HepG2 (cell line): ENCODE measurements at regions not wholly inside any gene's neighbourhood (a gene's known extent, or its start where the extent isn't known, plus 50 kb on each side); places are given as distances from the start of the nearest gene placed in this dataset.

Experiments used
- ATAC-seq: fragments of 200-7000 bp; cut with Tn5 transposase; 3 replicates; pipeline ENCODE4 v1.9.1; 2020; ENCODE audit warnings: mild to moderate bottlenecking, moderate library complexity
- BruUV-seq: library from RNA; stranded (reverse); fragments of 400-500 nt; replicated peaks from 2 replicates; lab custom pipeline; 2021; lab: Mats Ljungman, UMichigan
- CTCF ChIA-PET: fragments of 300-600 bp; formaldehyde crosslinking; extraction: SDS; loops from one replicate; lab custom pipeline; 2021; ENCODE audit warnings: low total read pairs, inconsistent platforms, low intra/inter-chr PET ratio; lab: Yijun Ruan, JAX
- POLR2A ChIA-PET: fragments of 350-600 bp; sonication (Branson Sonifier 250); formaldehyde crosslinking; loops from one replicate; lab custom pipeline; 2020; ENCODE audit warnings: antibody characterized with exemption, inconsistent platforms; lab: Yijun Ruan, JAX
- DNase-seq: peaks from one replicate; pipeline ENCODE4 v3.0.0-alpha.2; 2015; ENCODE audit warnings: low spot score
- FAIRE-seq: peaks from 3 replicates; lab custom pipeline; 2011; peaks lifted over from hg19 to GRCh38; lab: Jason Lieb, UNC
- H2AFZ ChIP-seq: one replicate; pipeline ENCODE4 v1.6.1; 2011; ENCODE audit warnings: low read length, inconsistent platforms
- H3K27ac ChIP-seq: fragments of 300-600 bp; 3 replicates; pipeline ENCODE4 v1.8.0; 2011; ENCODE audit warnings: mixed run types, mild to moderate bottlenecking, mixed read lengths, low read length, inconsistent platforms; ENCODE audit not compliant: insufficient read depth; ENCODE audit errors: extremely low read length
- H3K27me3 ChIP-seq, 2 experiments: fragments of 200-600 bp in 1 of 2; 2 replicates in 1 of 2; 3 replicates in 1 of 2; pipeline versions ENCODE4 v1.6.0 to v1.8.0; 2011; ENCODE audit warnings: low read length in 2 of 2, mild to moderate bottlenecking in 2 of 2, moderate library complexity in 2 of 2, inconsistent platforms in 1 of 2; ENCODE audit not compliant: insufficient read depth in 2 of 2, control insufficient read depth in 1 of 2
- H3K36me3 ChIP-seq, 2 experiments: fragments of 200-600 bp in 1 of 2; replicated peaks in 1 of 2; 2 replicates in 1 of 2; 3 replicates in 1 of 2; pipeline versions ENCODE4 v1.5.1 to v1.8.0; 2011; ENCODE audit warnings: low read length in 2 of 2, inconsistent platforms in 1 of 2; ENCODE audit not compliant: insufficient read depth in 2 of 2, control insufficient read depth in 1 of 2
- H3K4me1 ChIP-seq: 2 replicates; pipeline ENCODE4 v1.5.1; 2012; ENCODE audit warnings: low read length, inconsistent platforms; ENCODE audit not compliant: insufficient read depth
- H3K4me2 ChIP-seq: 2 replicates; pipeline ENCODE4 v1.6.0; 2011; ENCODE audit warnings: low read depth, low read length, inconsistent platforms
- H3K4me3 ChIP-seq, 3 experiments: fragments of 200-600 bp in 1 of 3; sonication (generic), shearing (Covaris generic) in 1 of 3; replicated peaks in 1 of 3; 2 replicates each; pipeline ENCODE4 v1.5.1; 2011 to 2016; ENCODE audit warnings: low read length in 3 of 3, inconsistent platforms in 2 of 3, low read depth in 2 of 3, mild to moderate bottlenecking in 2 of 3, control low read depth in 1 of 3, mixed read lengths in 1 of 3; ENCODE audit not compliant: insufficient read depth in 1 of 3
- H3K79me2 ChIP-seq: one replicate; pipeline ENCODE4 v1.6.1; 2011; ENCODE audit warnings: low read length, inconsistent platforms; ENCODE audit not compliant: insufficient read depth
- H3K9ac ChIP-seq: 2 replicates; pipeline ENCODE4 v1.6.0; 2011; ENCODE audit warnings: mild to moderate bottlenecking, low read depth, low read length, inconsistent platforms; ENCODE audit not compliant: insufficient read depth
- H3K9me3 ChIP-seq: 2 replicates; pipeline ENCODE4 v1.5.1; 2012; ENCODE audit warnings: mild to moderate bottlenecking, low read length
- H4K20me1 ChIP-seq: 2 replicates; pipeline ENCODE4 v1.6.0; 2011; ENCODE audit warnings: inconsistent platforms, mild to moderate bottlenecking, low read length, moderate library complexity; ENCODE audit not compliant: insufficient read depth
- ARID3A ChIP-seq: IDR thresholded peaks from 2 replicates; pipeline ENCODE4 v1.6.1; 2012; ENCODE audit warnings: low read depth, low read length, improper control_type of control experiment
- CEBPB ChIP-seq: IDR thresholded peaks from 2 replicates; pipeline ENCODE4 v1.6.1; 2011; ENCODE audit warnings: low read depth, low read length, improper control_type of control experiment, borderline replicate concordance
- ELF1 ChIP-seq: sonication (generic); formaldehyde crosslinking; IDR thresholded peaks from 2 replicates; pipeline ENCODE4 v1.4.0; 2020; ENCODE audit warnings: missing genetic modification reagents
- MEF2D ChIP-seq: sonication (generic); formaldehyde crosslinking; IDR thresholded peaks from 2 replicates; pipeline ENCODE4 v1.5.1; 2020; ENCODE audit warnings: mild to moderate bottlenecking, missing genetic modification reagents
- RAD51 ChIP-seq: fragments of 450-650 bp; IDR thresholded peaks from 2 replicates; pipeline ENCODE4 v1.6.1; 2016; ENCODE audit warnings: borderline replicate concordance
- RNF2 ChIP-seq: fragments of 450-650 bp; conservative IDR thresholded peaks from 2 replicates; pipeline ENCODE4 v1.6.1; 2016; ENCODE audit warnings: low read depth
- SRSF4 ChIP-seq: fragments of 200-400 bp; formaldehyde crosslinking; IDR thresholded peaks from one replicate; pipeline ENCODE4 v1.6.1; 2018; ENCODE audit warnings: mild to moderate bottlenecking, low read depth, low read length, moderate library complexity; ENCODE audit not compliant: poor library complexity, severe bottlenecking
- TAF15 ChIP-seq: fragments of 200-400 bp; formaldehyde crosslinking; IDR thresholded peaks from one replicate; pipeline ENCODE4 v1.6.1; 2018; ENCODE audit warnings: mild to moderate bottlenecking, low read depth, low read length; ENCODE audit not compliant: poor library complexity, severe bottlenecking
- ZNF510 ChIP-seq: sonication (generic); formaldehyde crosslinking; IDR thresholded peaks from 2 replicates; pipeline ENCODE4 v1.4.0; 2020; ENCODE audit warnings: low read depth, mild to moderate bottlenecking, missing genetic modification reagents
- ZNF784 ChIP-seq: sonication (generic); formaldehyde crosslinking; IDR thresholded peaks from 2 replicates; pipeline ENCODE4 v1.5.1; 2020; ENCODE audit warnings: missing genetic modification reagents, mild to moderate bottlenecking, borderline replicate concordance
- WGBS: methylation state at CpG from one replicate; pipeline ENCODE4 v1.1.6; 2017; ENCODE audit warnings: low lambda C conversion rate; 5-methylcytosine and 5-hydroxymethylcytosine counted together
- in situ Hi-C: cut with HindIII; loops from 2 replicates; pipeline ENCODE4 v1.10.0; 2017; ENCODE audit warnings: low pct_unique_long_range_greater_than_20kb; ENCODE audit not compliant: extremely low pct_ligation_motif_present
- intact Hi-C: fragments of 100-400 bp; cut with micrococcal nuclease; formaldehyde crosslinking; loops from one replicate; pipeline ENCODE4 v1.10.0; 2022; ENCODE audit not compliant: unreplicated experiment

GRCh38 chr10:71131508-71132088 is 80.8 kb upstream of the UNC5B start:
- peaks cover 7 to 42% of the 10 kb centered on the region in 2 experiments; a peak in 4 of 5 replicates for H3K27me3 ChIP-seq
- intact Hi-C loops (no loop called here), in situ Hi-C loops (no loop called here)
- TF ChIP-seq ELF1 (CRISPR knock-in tag) = no peak
- no peak for TF ChIP-seq ARID3A
- TF ChIP-seq RNF2 = no peak
- no peak for TF ChIP-seq CEBPB
- no peak for TF ChIP-seq RAD51
- TF ChIP-seq SRSF4 = no peak
- no peak for TF ChIP-seq TAF15
- TF ChIP-seq ZNF784 (CRISPR knock-in tag) = no peak
- TF ChIP-seq ZNF510 (CRISPR knock-in tag) = no peak
- no peak for TF ChIP-seq MEF2D (CRISPR knock-in tag)
- H3K27ac ChIP-seq = no peak overlapping the region
- CTCF ChIA-PET = no interaction called here
- no peaks in the 10 kb centered on the region for H3K4me1 ChIP-seq
- H3K9ac ChIP-seq = no peak overlapping the region
- no peak overlapping the region for H3K4me3 ChIP-seq
- 0% methylated on average over 2 of the region's 4 CpGs for WGBS
- no peaks in the 10 kb centered on the region for H3K9me3 ChIP-seq
- BruUV-seq = no TSS peak
- POLR2A ChIA-PET = no interaction called here
- DNase-seq (no peak), ATAC-seq (no peak), FAIRE-seq (no peak)
- no peaks in the 10 kb centered on the region for H4K20me1 ChIP-seq
- H2AFZ ChIP-seq = no peak overlapping the region
- no peak overlapping the region for H3K4me2 ChIP-seq
- no peaks in the 10 kb centered on the region for H3K79me2 ChIP-seq
- H3K36me3 ChIP-seq = no peaks in the 10 kb centered on the region
